HCT116 (cell line): ENCODE measurements at regions not wholly inside any gene's neighbourhood (a gene's known extent, or its start where the extent isn't known, plus 50 kb on each side); places are given as distances from the start of the nearest gene placed in this dataset.

Experiments
- ATAC-seq: fragments of 200-7000 bp; cut with Tn5 transposase; 2 replicates; pipeline ENCODE4 v1.9.1; 2020; ENCODE audit warnings: mild to moderate bottlenecking, moderate library complexity
- BruUV-seq: library from RNA; stranded (reverse); fragments of 400-500 nt; replicated peaks from 2 replicates; lab custom pipeline; 2021; lab: Mats Ljungman, UMichigan
- CTCF ChIA-PET: fragments of 300-600 bp; sonication (Branson Sonifier 250); formaldehyde crosslinking; loops from one replicate; lab custom pipeline; 2021; ENCODE audit warnings: antibody characterized with exemption; lab: Charles Lee
- POLR2A ChIA-PET: fragments of 300-600, 350-600 bp; sonication (Branson Sonifier 250); formaldehyde crosslinking; loops from one replicate; lab custom pipeline; 2021; ENCODE audit warnings: antibody characterized with exemption; lab: Charles Lee
- RAD21 ChIA-PET, 2 experiments: fragments of 300-600 bp; sonication (Branson Sonifier 250); formaldehyde crosslinking; loops; one replicate each; lab custom pipeline; 2023; ENCODE audit warnings: low total read pairs in 2 of 2; ENCODE audit not compliant: uncharacterized antibody in 2 of 2, unreplicated experiment in 2 of 2, low non-redundant PET in 1 of 2; lab: Charles Lee
- DNase-seq: peaks from one replicate; pipeline ENCODE4 v3.0.0-alpha.2; 2010; ENCODE audit warnings: low read depth, low spot score
- H2AFZ ChIP-seq: fragments of 200-600 bp; shearing (Covaris generic), sonication (generic); 2 replicates; pipeline ENCODE4 v1.6.1; 2017; ENCODE audit warnings: low read depth, mixed run types, mixed read lengths, antibody characterized with exemption, low read length; ENCODE audit not compliant: poor library complexity, severe bottlenecking
- H3K27ac ChIP-seq: 2 replicates; pipeline ENCODE4 v1.5.1; 2012; ENCODE audit warnings: low read depth, low read length
- H3K27me3 ChIP-seq: fragments of 200-600 bp; sonication (generic); 2 replicates; pipeline ENCODE4 v1.6.1; 2016; ENCODE audit warnings: mixed run types, low read length, mixed read lengths; ENCODE audit not compliant: insufficient read depth
- H3K36me3 ChIP-seq, 2 experiments: fragments of 200-500 bp in 1 of 2; fragments of 200-600 bp in 1 of 2; sonication (Bioruptor generic) in 1 of 2; sonication (generic) in 1 of 2; 2 replicates each; pipeline versions ENCODE4 v1.5.1 to v1.6.1; 2014 to 2016; ENCODE audit warnings: low read length in 2 of 2, inconsistent platforms in 1 of 2, mixed read lengths in 1 of 2, mixed run types in 1 of 2; ENCODE audit not compliant: insufficient read depth in 2 of 2, control insufficient read depth in 1 of 2
- H3K4me1 ChIP-seq, 2 experiments: fragments of 200-600 bp in 1 of 2; sonication (generic) in 1 of 2; 2 replicates each; pipeline versions ENCODE4 v1.5.1 to v1.6.1; 2012 to 2017; ENCODE audit warnings: low read length in 2 of 2, inconsistent platforms in 1 of 2, mild to moderate bottlenecking in 1 of 2, mixed read lengths in 1 of 2, mixed run types in 1 of 2, moderate library complexity in 1 of 2; ENCODE audit not compliant: insufficient read depth in 2 of 2, control insufficient read depth in 1 of 2
- H3K4me2 ChIP-seq: fragments of 200-600 bp; sonication (generic); 2 replicates; pipeline ENCODE4 v1.6.1; 2017; ENCODE audit warnings: mixed run types, low read length, mixed read lengths
- H3K4me3 ChIP-seq, 2 experiments: fragments of 200-600 bp in 1 of 2; sonication (generic) in 1 of 2; replicated peaks in 1 of 2; 2 replicates each; pipeline ENCODE4 v1.5.1; 2011 to 2016; ENCODE audit warnings: low read length in 2 of 2, control low read depth in 1 of 2, low read depth in 1 of 2, mild to moderate bottlenecking in 1 of 2, mixed read lengths in 1 of 2, mixed run types in 1 of 2
- H3K79me2 ChIP-seq: fragments of 200-600 bp; sonication (generic); 2 replicates; pipeline ENCODE4 v1.6.1; 2017; ENCODE audit warnings: mild to moderate bottlenecking, mixed run types, low read length, moderate library complexity, mixed read lengths; ENCODE audit not compliant: insufficient read depth
- H3K9ac ChIP-seq: fragments of 200-600 bp; sonication (generic); 2 replicates; pipeline ENCODE4 v1.6.1; 2016; ENCODE audit warnings: low read length, mixed read lengths
- H3K9me2 ChIP-seq: fragments of 200-600 bp; sonication (generic), shearing (Covaris generic); 2 replicates; pipeline ENCODE4 v1.6.1; 2017; ENCODE audit warnings: mixed run types, mild to moderate bottlenecking, moderate library complexity; ENCODE audit not compliant: insufficient read depth
- H3K9me3 ChIP-seq, 2 experiments: fragments of 200-500 bp in 1 of 2; fragments of 200-600 bp in 1 of 2; sonication (Bioruptor generic) in 1 of 2; sonication (generic) in 1 of 2; 2 replicates each; pipeline ENCODE4 v1.6.1; 2014 to 2017; ENCODE audit warnings: low read length in 2 of 2, mixed read lengths in 2 of 2, inconsistent platforms in 1 of 2, low read depth in 1 of 2, mild to moderate bottlenecking in 1 of 2, mixed run types in 1 of 2, moderate library complexity in 1 of 2; ENCODE audit not compliant: control insufficient read depth in 1 of 2, insufficient read depth in 1 of 2
- H4K20me1 ChIP-seq: fragments of 200-600 bp; sonication (generic), shearing (Covaris generic); 2 replicates; pipeline ENCODE4 v1.6.1; 2017; ENCODE audit warnings: mixed run types, mild to moderate bottlenecking, moderate library complexity; ENCODE audit not compliant: insufficient read depth
- CBX3 ChIP-seq: IDR thresholded peaks from 2 replicates; pipeline ENCODE4 v1.6.1; 2012; ENCODE audit warnings: low read depth
- CEBPB ChIP-seq: IDR thresholded peaks from 2 replicates; pipeline ENCODE4 v1.6.1; 2012; ENCODE audit warnings: low read depth
- EZH2 ChIP-seq: fragments of 200-600 bp; sonication (generic); IDR thresholded peaks from 2 replicates; pipeline ENCODE4 v1.6.1; 2017; ENCODE audit warnings: antibody characterized with exemption, mixed run types
- EZH2phosphoT487 ChIP-seq: fragments of 200-600 bp; IDR thresholded peaks from 2 replicates; pipeline ENCODE4 v1.6.1; 2018; ENCODE audit warnings: antibody characterized with exemption, borderline replicate concordance
- FOSL1 ChIP-seq: IDR thresholded peaks from 2 replicates; pipeline ENCODE4 v1.6.1; 2012; ENCODE audit warnings: low read depth
- POLR2A ChIP-seq: IDR thresholded peaks from 2 replicates; pipeline ENCODE4 v1.7.0; 2011; ENCODE audit warnings: borderline replicate concordance; ENCODE audit not compliant: insufficient read depth, insufficient read length; ENCODE audit errors: extremely low read depth
- POLR2AphosphoS5 ChIP-seq: IDR thresholded peaks from 2 replicates; pipeline ENCODE4 v1.6.1; 2011; ENCODE audit warnings: mild to moderate bottlenecking, low read depth, low read length, moderate library complexity
- RAD21 ChIP-seq: IDR thresholded peaks from 2 replicates; pipeline ENCODE4 v1.6.1; 2012; ENCODE audit warnings: low read depth, mild to moderate bottlenecking
- REST ChIP-seq: IDR thresholded peaks from 2 replicates; pipeline ENCODE4 v1.6.1; 2012; ENCODE audit warnings: low read depth
- SIN3A ChIP-seq: IDR thresholded peaks from 2 replicates; pipeline ENCODE4 v1.6.1; 2012; ENCODE audit warnings: low read depth
- SP1 ChIP-seq: IDR thresholded peaks from 2 replicates; pipeline ENCODE4 v1.6.1; 2012; ENCODE audit warnings: low read depth
- SRF ChIP-seq: IDR thresholded peaks from 2 replicates; pipeline ENCODE4 v1.6.1; 2012; ENCODE audit warnings: low read depth
- TCF7L2 ChIP-seq: IDR thresholded peaks from 2 replicates; pipeline ENCODE4 v1.7.0; 2011; ENCODE audit warnings: borderline replicate concordance, inconsistent platforms; ENCODE audit not compliant: insufficient read depth, insufficient read length; ENCODE audit errors: extremely low read depth
- YY1 ChIP-seq: IDR thresholded peaks from 2 replicates; pipeline ENCODE4 v1.6.1; 2011; ENCODE audit warnings: low read length, low read depth, moderate library complexity, mild to moderate bottlenecking; ENCODE audit not compliant: insufficient replicate concordance; ENCODE audit errors: extremely low read depth
- ZFX ChIP-seq: fragments of 450-650 bp; IDR thresholded peaks from 2 replicates; pipeline ENCODE4 v1.6.1; 2017
- ZNF274 ChIP-seq: fragments of 200-500 bp; sonication (Bioruptor generic); IDR thresholded peaks from 2 replicates; pipeline ENCODE4 v1.6.1; 2014; ENCODE audit warnings: mild to moderate bottlenecking, low read depth, low read length, inconsistent platforms
- intact Hi-C: fragments of 100-400 bp; cut with micrococcal nuclease; formaldehyde crosslinking; loops from 2 replicates; pipeline ENCODE4 v1.10.0; 2022
- TF ChIP-seq, protein P1 (sequence below): IDR thresholded peaks from 2 replicates; pipeline ENCODE4 v1.6.1; 2012

GRCh38 chr13:95386370-95386769 is 85.1 kb upstream of the ABCC4 start:
- intact Hi-C loops: no loop called here

More at GRCh38 chr13:95386370-95386769, 85.1 kb upstream of the ABCC4 start:
- Histone ChIP-seq H3K36me3 (no peaks in the 10 kb centered on the region), H3K4me1 (peaks cover 0 to 11% of the 10 kb centered on the region in 2 experiments; a peak in 1 of 4 replicates), H3K9ac (no peak overlapping the region), H3K27me3 (no peaks in the 10 kb centered on the region), H4K20me1 (no peaks in the 10 kb centered on the region), H3K27ac (no peak overlapping the region), H3K4me3 (no peak overlapping the region), H3K9me2 (no peaks in the 10 kb centered on the region), H3K9me3 (no peaks in the 10 kb centered on the region), H2AFZ (no peak overlapping the region), H3K79me2 (no peaks in the 10 kb centered on the region), H3K4me2 (no peak overlapping the region)
- ChIA-PET RAD21 (no interaction called here), CTCF (interaction anchor here (1.8 kb wide), 1 partner anchor 197 kb away, joined by 5 read pairs; no protein-coding TSS in a partner anchor), POLR2A (no interaction called here)
- TF ChIP-seq CEBPB: no peak
- no peak for TF ChIP-seq POLR2AphosphoS5
- no peak for TF ChIP-seq TCF7L2
- TF ChIP-seq ZNF274: no peak
- no peak for TF ChIP-seq EZH2phosphoT487
- no peak for TF ChIP-seq FOSL1
- TF ChIP-seq YY1: no peak
- no peak for TF ChIP-seq POLR2A
- TF ChIP-seq EZH2: no peak
- TF ChIP-seq, protein P1, sequence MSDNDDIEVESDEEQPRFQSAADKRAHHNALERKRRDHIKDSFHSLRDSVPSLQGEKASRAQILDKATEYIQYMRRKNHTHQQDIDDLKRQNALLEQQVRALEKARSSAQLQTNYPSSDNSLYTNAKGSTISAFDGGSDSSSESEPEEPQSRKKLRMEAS: no peak
- TF ChIP-seq REST: no peak
- no peak for TF ChIP-seq SRF
- TF ChIP-seq SP1: no peak
- no peak for TF ChIP-seq SIN3A
- no peak for TF ChIP-seq ZFX
- TF ChIP-seq CBX3: no peak
- TF ChIP-seq RAD21: no peak
- no TSS peak for BruUV-seq
- ATAC-seq (no peak), DNase-seq (no peak)
